PFSK-1 (cell line): ENCODE measurements at regions not wholly inside any gene's neighbourhood (a gene's known extent, or its start where the extent isn't known, plus 50 kb on each side); places are given as distances from the start of the nearest gene placed in this dataset.

Source experiments
- FOXP2 ChIP-seq: optimal IDR thresholded peaks from 2 replicates; pipeline ENCODE3; 2011; ENCODE audit warnings: borderline replicate concordance, control low read depth, inconsistent platforms; ENCODE audit not compliant: insufficient read depth; ENCODE audit errors: extremely low read length, extremely low read depth
- POLR2AphosphoS5 ChIP-seq: IDR thresholded peaks from 2 replicates; pipeline ENCODE4 v1.6.1; 2012; ENCODE audit warnings: low read depth, mild to moderate bottlenecking, control low read depth, low read length, moderate library complexity

GRCh38 chr1:8249838-8250237 lies 68.1 kb upstream of the SLC45A1 start:
- TF ChIP-seq POLR2AphosphoS5, result no peak
- TF ChIP-seq FOXP2, result no peak
